OCI-LY7 (cell line): ENCODE measurements at regions not wholly inside any gene's neighbourhood (a gene's known extent, or its start where the extent isn't known, plus 50 kb on each side); places are given as distances from the start of the nearest gene placed in this dataset.

Experiments
- BruUV-seq: library from RNA; stranded (reverse); fragments of 400-500 nt; replicated peaks from 2 replicates; lab custom pipeline; 2021; lab: Mats Ljungman, UMichigan
- CTCF ChIA-PET: fragments of 300-600 bp; sonication (Branson Sonifier 250); formaldehyde crosslinking; loops from one replicate; lab custom pipeline; 2022; ENCODE audit warnings: antibody characterized with exemption; ENCODE audit not compliant: unreplicated experiment; lab: Charles Lee
- POLR2A ChIA-PET: fragments of 300-600 bp; sonication (Branson Sonifier 250); formaldehyde crosslinking; loops from one replicate; lab custom pipeline; 2022; ENCODE audit warnings: antibody characterized with exemption; lab: Charles Lee
- DNase-seq: peaks from one replicate; pipeline ENCODE4 v3.0.0-alpha.2; 2015; ENCODE audit warnings: low spot score
- H2AFZ ChIP-seq: fragments of 200-600 bp; sonication (generic), shearing (Covaris generic); 2 replicates; pipeline ENCODE4 v1.6.1; 2014; ENCODE audit warnings: mild to moderate bottlenecking, antibody characterized with exemption, low read length, moderate library complexity
- H3K27ac ChIP-seq: fragments of 200-600 bp; sonication (generic); 2 replicates; pipeline ENCODE4 v1.5.1; 2014; ENCODE audit warnings: mixed run types, low read depth, mild to moderate bottlenecking, moderate library complexity, low read length, inconsistent platforms; ENCODE audit not compliant: poor library complexity, severe bottlenecking
- H3K36me3 ChIP-seq: fragments of 200-600 bp; sonication (generic); 2 replicates; pipeline ENCODE4 v1.6.1; 2014; ENCODE audit warnings: mild to moderate bottlenecking, antibody characterized with exemption, low read length, moderate library complexity, mixed read lengths; ENCODE audit not compliant: insufficient read depth
- H3K4me1 ChIP-seq: fragments of 200-600 bp; sonication (generic); 2 replicates; pipeline ENCODE4 v1.5.1; 2014; ENCODE audit warnings: mild to moderate bottlenecking, low read length; ENCODE audit not compliant: insufficient read depth, poor library complexity, severe bottlenecking
- H3K4me2 ChIP-seq: fragments of 200-600 bp; sonication (generic); 2 replicates; pipeline ENCODE4 v1.6.1; 2014; ENCODE audit warnings: mild to moderate bottlenecking, low read length
- H3K4me3 ChIP-seq: fragments of 200-600 bp; sonication (generic); 2 replicates; pipeline ENCODE4 v1.5.1; 2014; ENCODE audit warnings: mild to moderate bottlenecking, low read depth, low read length; ENCODE audit not compliant: poor library complexity, severe bottlenecking
- H3K79me2 ChIP-seq: fragments of 200-600 bp; sonication (generic); 2 replicates; pipeline ENCODE4 v1.6.1; 2016; ENCODE audit warnings: low read depth, mild to moderate bottlenecking, low read length, moderate library complexity, mixed read lengths; ENCODE audit not compliant: insufficient read depth
- H3K9me2 ChIP-seq: fragments of 200-600 bp; sonication (generic); 2 replicates; pipeline ENCODE4 v1.6.1; 2016; ENCODE audit warnings: mild to moderate bottlenecking, low read length, mixed read lengths; ENCODE audit not compliant: insufficient read depth
- H3K9me3 ChIP-seq: fragments of 200-600 bp; sonication (generic); 2 replicates; pipeline ENCODE4 v1.6.1; 2014; ENCODE audit warnings: mild to moderate bottlenecking, mixed run types, low read length, mixed read lengths
- H4K20me1 ChIP-seq: fragments of 200-600 bp; sonication (generic); 2 replicates; pipeline ENCODE4 v1.6.1; 2014; ENCODE audit warnings: mild to moderate bottlenecking, antibody characterized with exemption, low read length, moderate library complexity, mixed read lengths; ENCODE audit not compliant: insufficient read depth
- EZH2phosphoT487 ChIP-seq: fragments of 200-600 bp; sonication (generic); IDR thresholded peaks from 2 replicates; pipeline ENCODE4 v1.6.1; 2018; ENCODE audit warnings: low read depth, borderline replicate concordance, mild to moderate bottlenecking, mixed run types, antibody characterized with exemption, low read length, moderate library complexity, mixed read lengths
- intact Hi-C: fragments of 100-400 bp; cut with micrococcal nuclease; formaldehyde crosslinking; loops from one replicate; pipeline ENCODE4 v1.10.0; 2022; ENCODE audit not compliant: unreplicated experiment
- TF ChIP-seq, protein P1 (sequence below): fragments of 200-600 bp; sonication (generic); conservative IDR thresholded peaks from 2 replicates; pipeline ENCODE4 v1.5.1; 2014; ENCODE audit warnings: mild to moderate bottlenecking, antibody characterized with exemption, low read length, moderate library complexity, mixed read lengths

DNA sequence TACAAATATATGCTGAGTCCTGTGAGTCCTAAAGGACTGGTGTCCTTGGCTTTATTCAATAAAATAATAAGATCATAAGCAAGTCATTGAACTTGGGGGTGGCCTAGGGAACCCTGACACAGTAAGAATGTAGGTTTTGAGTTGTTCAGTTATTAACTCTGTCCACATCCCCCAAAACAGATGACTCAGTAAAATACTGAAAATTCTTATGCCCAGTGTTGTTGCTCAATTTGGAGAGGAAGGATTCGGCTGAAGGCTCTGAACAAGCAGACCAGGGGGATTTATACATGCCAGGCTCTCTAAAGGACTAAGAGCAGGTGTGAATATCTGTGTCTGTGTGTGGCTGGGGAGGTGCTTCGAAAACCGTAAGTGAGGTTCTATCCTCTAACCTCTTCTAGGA lies 173.7 kb downstream of the RMI1 start:
- no TSS peak for BruUV-seq
- no peak overlapping the region for H3K27ac ChIP-seq
- CTCF ChIA-PET: no interaction called here
- H3K4me1 ChIP-seq: no peaks in the 10 kb centered on the region
- no peaks in the 10 kb centered on the region for H3K9me3 ChIP-seq
- no peak overlapping the region for H3K4me3 ChIP-seq
- no peaks in the 10 kb centered on the region for H3K36me3 ChIP-seq
- intact Hi-C loops: no loop called here
- DNase-seq: no peak
- no peak for TF ChIP-seq EZH2phosphoT487
- TF ChIP-seq, protein P1, sequence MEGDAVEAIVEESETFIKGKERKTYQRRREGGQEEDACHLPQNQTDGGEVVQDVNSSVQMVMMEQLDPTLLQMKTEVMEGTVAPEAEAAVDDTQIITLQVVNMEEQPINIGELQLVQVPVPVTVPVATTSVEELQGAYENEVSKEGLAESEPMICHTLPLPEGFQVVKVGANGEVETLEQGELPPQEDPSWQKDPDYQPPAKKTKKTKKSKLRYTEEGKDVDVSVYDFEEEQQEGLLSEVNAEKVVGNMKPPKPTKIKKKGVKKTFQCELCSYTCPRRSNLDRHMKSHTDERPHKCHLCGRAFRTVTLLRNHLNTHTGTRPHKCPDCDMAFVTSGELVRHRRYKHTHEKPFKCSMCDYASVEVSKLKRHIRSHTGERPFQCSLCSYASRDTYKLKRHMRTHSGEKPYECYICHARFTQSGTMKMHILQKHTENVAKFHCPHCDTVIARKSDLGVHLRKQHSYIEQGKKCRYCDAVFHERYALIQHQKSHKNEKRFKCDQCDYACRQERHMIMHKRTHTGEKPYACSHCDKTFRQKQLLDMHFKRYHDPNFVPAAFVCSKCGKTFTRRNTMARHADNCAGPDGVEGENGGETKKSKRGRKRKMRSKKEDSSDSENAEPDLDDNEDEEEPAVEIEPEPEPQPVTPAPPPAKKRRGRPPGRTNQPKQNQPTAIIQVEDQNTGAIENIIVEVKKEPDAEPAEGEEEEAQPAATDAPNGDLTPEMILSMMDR: no peak
- POLR2A ChIA-PET: interaction anchor here (0.6 to 1.1 kb wide), 3 partner anchors 12 to 149 kb away, joined by 3 to 4 read pairs (median 3); no protein-coding TSS in a partner anchor
- no peaks in the 10 kb centered on the region for H3K79me2 ChIP-seq
- no peak overlapping the region for H3K4me2 ChIP-seq
- no peaks in the 10 kb centered on the region for H4K20me1 ChIP-seq
- no peak overlapping the region for H2AFZ ChIP-seq
- H3K9me2 ChIP-seq: no peaks in the 10 kb centered on the region

DNA sequence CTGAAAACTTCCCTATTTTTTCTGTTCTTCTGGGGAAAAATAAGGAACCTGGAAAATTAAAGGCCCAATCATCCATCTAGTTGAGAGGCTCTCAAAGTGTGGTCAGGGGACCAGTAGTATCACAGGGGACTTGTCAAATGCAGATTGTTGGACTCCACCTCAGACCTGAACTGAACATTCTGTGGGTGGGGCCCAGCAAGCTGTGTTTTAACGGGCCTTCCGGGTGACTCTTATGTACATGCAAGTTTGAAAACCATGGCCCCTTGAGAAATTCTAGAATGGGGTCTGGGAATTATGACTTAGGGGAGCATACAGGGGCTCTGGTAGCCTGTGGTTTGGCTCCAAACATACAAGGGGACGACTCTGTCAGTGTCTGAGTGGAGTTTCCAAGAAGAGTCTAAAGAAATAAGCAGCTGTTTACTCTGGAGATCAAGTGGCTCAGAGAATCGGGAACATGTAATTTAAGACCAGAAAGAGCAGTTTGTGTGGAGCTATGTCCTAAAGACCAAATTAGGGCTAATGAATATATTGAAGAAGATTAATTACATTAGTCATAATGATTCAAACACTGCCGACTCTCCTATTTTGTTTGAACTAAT lies 177.4 kb downstream of the SLC28A3 start:
- intact Hi-C loops: no loop called here
- H3K9me2 ChIP-seq: 0 out of 2 replicates have a peak, but pooled peaks cover 3% of the 10 kb centered on the region
- H3K27ac ChIP-seq: no peak overlapping the region
- H3K9me3 ChIP-seq: no peaks in the 10 kb centered on the region
- CTCF ChIA-PET: no interaction called here
- H3K36me3 ChIP-seq: no peaks in the 10 kb centered on the region
- no peaks in the 10 kb centered on the region for H4K20me1 ChIP-seq
- BruUV-seq: no TSS peak
- TF ChIP-seq, protein P1: no peak
- no peaks in the 10 kb centered on the region for H3K4me1 ChIP-seq
- H3K4me3 ChIP-seq: no peak overlapping the region
- H3K79me2 ChIP-seq: no peaks in the 10 kb centered on the region
- POLR2A ChIA-PET: interaction anchor here (0.6 to 1.1 kb wide), 2 partner anchors 211 to 222 kb away, joined by 3 to 4 read pairs; no protein-coding TSS in a partner anchor
- no peak overlapping the region for H3K4me2 ChIP-seq
- H2AFZ ChIP-seq: no peak overlapping the region
- DNase-seq: no peak

DNA sequence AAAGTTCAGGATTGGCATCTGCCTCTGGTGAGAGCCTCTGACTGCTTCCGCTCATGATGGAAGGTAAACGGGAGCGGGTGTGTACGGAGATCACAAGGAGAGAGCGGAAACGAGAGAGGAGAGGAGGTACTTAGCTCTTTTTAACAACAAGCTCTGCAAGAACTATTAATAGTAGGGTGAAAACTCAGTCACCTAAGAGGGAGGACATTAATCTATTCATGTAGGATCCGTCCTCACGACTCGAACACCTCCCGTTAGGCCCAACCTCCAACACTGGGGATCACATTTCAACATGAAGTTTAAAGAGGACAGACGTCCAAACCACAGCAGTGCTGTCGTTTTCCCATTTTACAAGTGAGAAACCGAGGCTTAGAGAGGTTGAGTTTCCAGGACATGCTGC lies 173.7 kb downstream of the SLC28A3 start:
- no peaks in the 10 kb centered on the region for H3K4me1 ChIP-seq
- no peaks in the 10 kb centered on the region for H3K79me2 ChIP-seq
- no peak for DNase-seq
- no peaks in the 10 kb centered on the region for H3K36me3 ChIP-seq
- intact Hi-C loops: no loop called here
- H3K9me2 ChIP-seq: 0 out of 2 replicates have a peak, but pooled peaks cover 3% of the 10 kb centered on the region
- no peak overlapping the region for H2AFZ ChIP-seq
- H3K27ac ChIP-seq: no peak overlapping the region
- ChIA-PET POLR2A (no interaction called here), CTCF (no interaction called here)
- TF ChIP-seq EZH2phosphoT487: no peak
- TF ChIP-seq, protein P1: no peak
- H4K20me1 ChIP-seq: no peaks in the 10 kb centered on the region
- no TSS peak for BruUV-seq
- no peak overlapping the region for H3K4me3 ChIP-seq
- H3K4me2 ChIP-seq: no peak overlapping the region
- no peaks in the 10 kb centered on the region for H3K9me3 ChIP-seq
